ENCODE measurements at regions not wholly inside any gene's neighbourhood (a gene's known extent, or its start where the extent isn't known, plus 50 kb on each side); places are given as distances from the start of the nearest gene placed in this dataset.

DNA sequence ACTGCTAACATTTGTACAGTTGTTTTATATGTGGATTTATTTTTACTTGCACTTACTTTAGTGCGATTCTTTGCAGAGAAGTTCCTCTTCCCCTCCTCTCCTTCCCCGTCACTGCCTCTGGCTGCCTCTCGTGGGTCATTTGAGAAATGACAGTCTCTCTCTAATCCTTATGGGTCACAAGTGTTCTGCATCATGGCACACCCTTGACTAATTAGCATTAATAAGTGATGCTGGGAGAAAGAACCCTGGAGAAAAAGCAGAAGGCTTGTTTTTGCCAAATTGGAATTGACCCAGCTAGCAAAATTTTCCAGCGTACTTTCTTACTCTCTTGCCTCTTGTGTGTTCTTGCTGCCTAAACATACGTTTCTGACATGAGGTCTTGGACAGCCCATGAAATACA lies 301.2 kb downstream of the DUSP10 start:
- ATAC-seq (replicated peaks) (peak; percentile 59 to 66), DNase-seq (peak; percentile 50)
- Mint-ChIP-seq H3K36me3 (no peaks in the 10 kb centered on the region), H3K27me3 (peaks cover 3 to 8% of the 10 kb centered on the region in 2 donors), H3K27ac (peak overlapping the region; percentile 66), H3K9me3 (no peaks in the 10 kb centered on the region), H3K4me3 (peak overlapping the region; percentile 30 to 42), H3K4me1 (peaks cover 14 to 28% of the 10 kb centered on the region in 2 donors)

DNA sequence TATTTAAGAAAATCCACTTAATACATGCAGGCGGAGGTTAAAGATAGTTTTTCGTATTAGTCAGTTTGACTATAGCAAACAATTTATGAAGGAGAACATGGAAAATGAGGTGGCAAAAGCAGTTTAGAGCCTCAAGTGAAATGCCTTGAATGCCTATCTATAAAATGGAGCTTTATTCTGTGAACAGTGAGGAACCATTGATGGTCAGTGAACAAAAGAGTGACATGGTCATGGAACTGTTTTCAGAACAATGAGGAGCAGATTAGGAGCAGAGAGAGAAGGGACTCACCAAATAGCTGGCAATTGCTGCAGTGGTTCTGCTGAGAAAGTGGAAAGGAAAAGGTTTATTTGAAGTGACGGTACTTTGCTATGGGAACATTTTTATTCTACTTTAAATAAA lies 299.8 kb downstream of the DUSP10 start:
- Mint-ChIP-seq H3K27ac (no peak overlapping the region), H3K9me3 (no peaks in the 10 kb centered on the region), H3K4me1 (peaks cover 14 to 27% of the 10 kb centered on the region in 2 donors), H3K36me3 (no peaks in the 10 kb centered on the region), H3K27me3 (peaks cover 7 to 12% of the 10 kb centered on the region in 2 donors), H3K4me3 (no peak overlapping the region)
- DNase-seq = no peak
- no peak for ATAC-seq (replicated peaks)

DNA sequence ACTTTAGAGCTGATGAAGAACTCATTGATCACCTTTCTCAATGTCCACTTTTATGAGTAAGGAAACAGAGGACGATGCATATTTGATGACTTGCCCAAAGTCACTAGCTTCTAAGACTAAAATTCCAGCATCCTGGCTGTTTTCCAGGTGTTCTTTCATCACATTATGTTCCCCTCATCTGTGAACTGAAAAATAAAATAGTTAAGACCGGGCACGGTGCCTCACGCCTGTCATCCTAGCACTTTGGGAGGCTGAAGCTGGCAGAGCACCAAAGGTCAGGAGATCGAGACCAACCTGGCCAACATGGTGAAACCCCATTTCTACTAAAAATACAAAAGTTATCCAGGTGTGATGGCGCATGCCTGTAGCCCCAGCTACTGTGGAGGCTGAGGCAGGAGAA lies 297.5 kb downstream of the DUSP10 start:
- H3K4me3 Mint-ChIP-seq = no peak overlapping the region
- no peak for DNase-seq
- peaks cover 7 to 13% of the 10 kb centered on the region in 2 donors for H3K27me3 Mint-ChIP-seq
- no peak for ATAC-seq (replicated peaks)
- peaks cover 10 to 18% of the 10 kb centered on the region in 2 donors for H3K4me1 Mint-ChIP-seq
- no peaks in the 10 kb centered on the region for H3K36me3 Mint-ChIP-seq
- no peaks in the 10 kb centered on the region for H3K9me3 Mint-ChIP-seq
- no peak overlapping the region for H3K27ac Mint-ChIP-seq

DNA sequence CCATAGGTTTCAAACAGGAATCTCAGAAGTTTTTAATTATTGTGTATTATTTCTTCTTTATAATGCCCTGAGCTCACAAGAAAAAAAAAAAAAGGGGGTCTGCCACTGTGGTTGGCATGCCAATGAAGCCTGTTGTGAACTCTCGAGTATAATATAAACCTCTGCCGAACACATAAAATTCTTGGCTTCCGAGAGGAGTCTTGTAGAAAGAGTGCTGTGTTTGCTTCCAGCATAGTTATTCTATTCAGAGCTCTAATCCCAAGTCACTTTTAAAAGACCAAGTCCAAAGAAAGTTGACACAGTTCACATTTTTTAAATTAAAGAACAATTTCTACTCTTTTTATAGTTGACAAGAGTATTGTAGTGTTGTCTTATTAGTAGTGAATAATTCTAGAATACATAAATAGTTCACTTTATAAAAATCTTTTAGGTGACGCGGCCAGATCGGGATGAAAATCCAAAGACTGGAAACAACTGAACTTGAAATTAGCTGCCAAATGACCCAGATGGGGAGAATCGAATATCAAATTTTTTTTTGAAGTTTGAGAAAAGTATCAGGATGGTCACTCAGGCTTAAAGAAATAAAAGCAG lies 293.2 kb downstream of the DUSP10 start:
- ATAC-seq (replicated peaks) = no peak
- Mint-ChIP-seq H3K36me3 (no peaks in the 10 kb centered on the region), H3K4me1 (no peaks in the 10 kb centered on the region), H3K27me3 (peaks cover 7 to 11% of the 10 kb centered on the region in 2 donors), H3K4me3 (no peak overlapping the region), H3K27ac (no peak overlapping the region), H3K9me3 (no peaks in the 10 kb centered on the region)
- DNase-seq = no peak

DNA sequence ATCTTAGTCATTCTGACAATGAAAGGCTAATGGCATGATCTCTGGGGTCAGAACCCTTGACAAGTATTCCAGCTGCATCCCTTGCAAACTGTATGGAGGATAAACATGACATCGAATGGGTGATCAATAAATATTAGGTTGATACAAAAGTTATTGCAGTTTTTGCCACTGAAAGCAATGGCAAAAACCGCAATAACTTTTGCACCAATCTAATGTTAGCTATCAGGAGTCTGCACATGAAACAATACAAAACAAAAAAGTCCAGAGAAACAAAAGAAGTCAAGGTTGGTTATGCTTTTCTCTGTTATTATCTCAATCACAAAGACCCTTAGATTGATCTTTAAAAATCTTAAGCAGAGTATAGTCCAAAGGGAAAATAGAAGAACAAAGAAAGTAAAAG lies 292.7 kb downstream of the DUSP10 start:
- no peak for ATAC-seq (replicated peaks)
- Mint-ChIP-seq H3K4me3 (no peak overlapping the region), H3K36me3 (no peaks in the 10 kb centered on the region), H3K4me1 (no peaks in the 10 kb centered on the region), H3K27me3 (peaks cover 7 to 10% of the 10 kb centered on the region in 2 donors), H3K9me3 (no peaks in the 10 kb centered on the region), H3K27ac (no peak overlapping the region)
- no peak for DNase-seq

DNA sequence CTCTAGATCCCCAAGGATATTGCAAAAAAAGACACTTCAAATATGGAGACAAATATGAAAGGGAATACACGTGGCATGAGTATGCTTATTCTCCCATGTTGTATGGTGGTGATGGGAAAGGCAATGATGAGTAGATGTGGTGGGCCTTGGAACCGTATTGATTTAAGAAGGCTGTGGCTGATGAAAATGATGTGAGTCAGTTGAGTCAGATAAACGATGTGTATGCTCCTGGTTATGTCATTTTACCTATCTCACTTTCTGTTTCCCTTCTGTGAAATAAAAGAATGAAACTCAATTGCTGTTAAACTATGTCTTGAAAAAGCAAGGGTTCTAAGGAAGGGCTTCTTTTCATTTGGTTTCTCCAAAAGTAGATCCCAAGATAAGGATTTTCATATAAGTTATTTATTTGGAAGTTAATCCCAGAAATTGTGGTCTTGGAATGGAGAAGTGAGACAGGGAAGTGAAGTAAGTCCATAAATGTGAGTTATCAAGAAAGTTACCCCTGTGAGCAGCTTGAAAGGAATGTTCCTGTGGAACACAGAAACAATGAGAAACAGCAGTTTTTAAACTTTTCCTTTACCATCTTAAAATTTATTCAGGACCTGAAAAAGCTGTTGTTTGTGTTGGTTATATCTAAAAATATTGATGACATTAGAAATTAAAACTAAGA lies 292.0 kb downstream of the DUSP10 start:
- DNase-seq (no peak), ATAC-seq (replicated peaks) (no peak)
- H3K27ac Mint-ChIP-seq = no peak overlapping the region
- no peaks in the 10 kb centered on the region for H3K36me3 Mint-ChIP-seq
- peaks cover 7 to 10% of the 10 kb centered on the region in 2 donors for H3K27me3 Mint-ChIP-seq
- H3K9me3 Mint-ChIP-seq = no peaks in the 10 kb centered on the region
- no peaks in the 10 kb centered on the region for H3K4me1 Mint-ChIP-seq
- no peak overlapping the region for H3K4me3 Mint-ChIP-seq

DNA sequence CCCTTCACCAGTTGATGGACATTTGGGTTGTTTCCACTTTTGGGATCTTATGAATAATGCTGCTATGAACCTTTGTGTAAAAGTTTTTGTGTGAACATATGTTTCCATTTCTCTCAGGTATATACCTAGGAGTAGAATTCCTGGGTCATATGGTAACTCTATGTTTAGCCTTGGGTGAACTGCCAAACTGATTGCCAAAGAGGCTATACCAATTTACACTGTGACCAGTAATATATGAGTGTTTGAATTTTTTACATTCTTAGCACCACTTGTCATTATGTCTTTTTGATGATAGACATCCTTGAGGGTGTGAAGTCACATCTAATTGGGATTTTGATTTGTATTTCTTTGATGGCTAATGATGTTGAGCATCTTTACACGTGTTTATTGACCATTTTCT lies 290.1 kb downstream of the DUSP10 start:
- DNase-seq (no peak), ATAC-seq (replicated peaks) (no peak)
- Mint-ChIP-seq H3K9me3 (no peaks in the 10 kb centered on the region), H3K27ac (no peak overlapping the region), H3K4me1 (no peaks in the 10 kb centered on the region), H3K27me3 (peaks cover 6 to 10% of the 10 kb centered on the region in 2 donors), H3K4me3 (no peak overlapping the region), H3K36me3 (no peaks in the 10 kb centered on the region)

DNA sequence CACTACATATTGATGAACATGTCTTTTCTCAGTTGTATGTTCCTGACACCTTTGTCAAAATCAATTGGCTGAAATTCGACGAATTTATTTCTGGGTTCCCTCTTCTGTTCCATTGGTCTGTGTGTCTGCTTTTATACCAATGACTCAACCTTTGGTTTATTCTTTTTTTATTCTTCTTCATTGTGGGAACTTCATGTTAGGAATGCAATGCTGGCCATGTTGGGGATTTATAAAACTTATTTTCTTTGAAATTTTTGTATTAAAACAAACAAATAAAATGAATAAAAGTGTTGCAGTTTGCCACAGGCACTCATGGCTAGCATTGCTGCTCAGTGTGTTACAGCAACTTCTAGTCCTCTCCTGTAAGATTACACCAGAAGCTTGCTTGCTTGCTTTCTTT lies 287.8 kb downstream of the DUSP10 start:
- Mint-ChIP-seq H3K4me1 (no peaks in the 10 kb centered on the region), H3K27me3 (peaks cover 8 to 12% of the 10 kb centered on the region in 2 donors), H3K36me3 (no peaks in the 10 kb centered on the region), H3K9me3 (no peaks in the 10 kb centered on the region), H3K4me3 (no peak overlapping the region), H3K27ac (no peak overlapping the region)
- DNase-seq (no peak), ATAC-seq (replicated peaks) (no peak)

DNA sequence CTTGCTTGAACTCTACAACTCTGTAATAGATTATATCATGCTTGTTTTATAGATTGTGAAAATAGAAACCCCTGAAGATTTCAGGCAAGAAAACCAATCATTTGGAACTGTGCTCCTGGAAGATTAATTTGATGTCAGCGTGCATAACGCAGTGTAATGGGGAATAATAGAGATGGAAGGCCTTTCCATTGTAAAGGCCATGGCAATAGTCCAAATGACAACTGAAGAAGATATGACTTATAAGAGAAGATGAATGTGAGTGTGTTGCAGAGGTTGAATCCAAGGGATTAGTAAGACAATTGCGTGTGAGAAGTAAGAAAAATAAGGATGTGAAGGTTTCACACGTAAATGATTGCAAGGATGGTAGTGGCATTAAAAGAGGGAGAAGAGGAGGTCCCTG lies 285.0 kb downstream of the DUSP10 start:
- ATAC-seq (replicated peaks) = no peak
- H3K36me3 Mint-ChIP-seq = no peaks in the 10 kb centered on the region
- H3K27ac Mint-ChIP-seq = no peak overlapping the region
- peaks cover 12 to 18% of the 10 kb centered on the region in 2 donors for H3K27me3 Mint-ChIP-seq
- no peak overlapping the region for H3K4me3 Mint-ChIP-seq
- DNase-seq = no peak
- no peaks in the 10 kb centered on the region for H3K4me1 Mint-ChIP-seq
- no peaks in the 10 kb centered on the region for H3K9me3 Mint-ChIP-seq

DNA sequence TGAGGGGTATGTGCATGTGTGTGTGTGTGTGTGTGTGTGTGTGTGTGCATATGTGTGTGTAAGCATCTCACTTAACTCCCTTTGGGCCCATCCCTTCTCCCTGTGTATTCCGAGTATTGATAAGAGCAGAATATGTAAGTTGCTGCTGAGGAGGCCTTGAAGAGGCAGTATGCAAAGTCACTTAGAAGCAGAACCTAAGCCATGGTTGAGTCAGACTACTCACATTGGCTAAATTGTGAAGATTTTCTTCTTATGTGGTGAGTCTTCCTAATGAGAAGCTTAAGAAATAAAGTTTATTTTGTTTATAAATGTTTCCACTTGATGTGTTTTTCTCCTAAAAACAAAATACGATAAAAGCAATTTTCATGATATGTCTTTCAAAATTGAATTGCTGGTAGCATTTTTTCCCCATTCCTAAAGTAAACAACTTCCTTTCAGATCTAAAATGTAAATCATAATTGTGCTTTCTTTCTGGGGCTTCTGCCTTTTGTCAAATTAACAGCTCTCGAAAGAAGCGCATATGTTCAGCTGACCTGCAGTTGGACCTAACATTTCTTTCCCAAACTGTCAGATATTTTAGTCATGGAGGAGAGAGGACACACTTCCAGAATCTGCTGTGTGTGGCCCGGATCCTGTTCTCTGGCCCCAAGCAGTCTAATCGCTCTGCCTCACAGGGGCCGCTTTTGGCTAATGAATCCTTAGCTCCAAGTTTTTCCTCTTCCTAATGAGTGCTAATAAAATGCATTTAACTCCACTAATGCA lies 284.0 kb downstream of the DUSP10 start:
- H3K9me3 Mint-ChIP-seq = no peaks in the 10 kb centered on the region
- H3K4me3 Mint-ChIP-seq = no peak overlapping the region
- H3K4me1 Mint-ChIP-seq = no peaks in the 10 kb centered on the region
- DNase-seq (no peak), ATAC-seq (replicated peaks) (no peak)
- H3K27ac Mint-ChIP-seq = no peak overlapping the region
- peaks cover 9 to 16% of the 10 kb centered on the region in 2 donors for H3K27me3 Mint-ChIP-seq
- no peaks in the 10 kb centered on the region for H3K36me3 Mint-ChIP-seq

DNA sequence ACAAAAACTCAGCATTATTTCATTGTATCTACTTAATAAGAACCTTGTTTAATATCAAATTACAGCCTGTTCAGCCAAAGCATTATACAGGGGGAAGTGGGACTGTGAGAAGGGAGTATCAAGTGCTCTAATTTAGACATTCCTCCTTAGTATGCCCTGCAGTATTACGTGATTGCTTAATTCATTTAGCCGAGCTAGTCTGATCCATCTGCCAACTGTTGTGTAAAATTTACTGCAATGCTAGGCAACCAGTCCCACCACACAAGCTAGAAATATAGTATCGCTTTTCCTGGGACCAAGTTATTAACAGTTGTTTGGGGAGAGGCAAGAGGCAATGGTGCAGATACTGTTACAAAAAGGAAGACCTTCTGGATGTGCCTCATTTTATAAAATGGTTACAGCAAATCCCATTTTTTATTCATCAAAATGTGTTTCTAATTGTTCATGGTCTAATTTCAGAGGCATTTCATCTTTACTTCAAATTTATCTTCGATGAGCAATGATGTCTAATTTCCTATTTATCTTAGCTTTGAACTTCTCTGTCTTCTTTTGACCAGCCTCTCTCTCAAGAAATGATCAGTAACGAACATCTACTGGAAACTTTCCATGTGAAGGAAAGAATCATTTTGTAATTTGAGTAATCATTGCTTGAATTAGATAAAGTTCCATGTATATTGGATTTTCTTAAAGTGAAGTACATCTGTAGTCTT lies 283.3 kb downstream of the DUSP10 start:
- peaks cover 9 to 12% of the 10 kb centered on the region in 2 donors for H3K27me3 Mint-ChIP-seq
- DNase-seq = no peak
- H3K36me3 Mint-ChIP-seq = no peaks in the 10 kb centered on the region
- H3K9me3 Mint-ChIP-seq = no peaks in the 10 kb centered on the region
- H3K27ac Mint-ChIP-seq = no peak overlapping the region
- no peak for ATAC-seq (replicated peaks)
- no peaks in the 10 kb centered on the region for H3K4me1 Mint-ChIP-seq
- no peak overlapping the region for H3K4me3 Mint-ChIP-seq

DNA sequence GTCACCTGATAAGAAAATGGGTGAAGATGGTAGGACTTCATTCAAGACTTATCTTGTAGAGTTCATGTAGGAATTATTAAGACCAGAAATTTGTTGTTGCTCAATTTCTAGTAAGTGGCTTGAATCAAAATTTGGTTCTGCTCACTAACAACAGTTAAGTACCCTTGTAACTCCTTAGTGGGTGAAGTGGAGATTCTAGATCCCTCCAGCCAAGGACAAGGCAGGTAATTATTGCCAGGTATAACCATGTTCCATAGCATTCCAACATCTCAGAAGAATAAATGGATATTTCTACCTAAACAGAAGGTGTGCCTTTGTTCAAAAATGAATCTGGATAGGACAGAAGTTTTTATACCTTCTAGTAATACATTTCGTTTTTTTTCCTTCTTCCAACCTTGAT lies 282.3 kb downstream of the DUSP10 start:
- no peak overlapping the region for H3K4me3 Mint-ChIP-seq
- ATAC-seq (replicated peaks) (no peak), DNase-seq (no peak)
- H3K36me3 Mint-ChIP-seq = no peaks in the 10 kb centered on the region
- H3K27ac Mint-ChIP-seq = no peak overlapping the region
- H3K27me3 Mint-ChIP-seq = peaks cover 9 to 12% of the 10 kb centered on the region in 2 donors
- H3K4me1 Mint-ChIP-seq = no peaks in the 10 kb centered on the region
- H3K9me3 Mint-ChIP-seq = no peaks in the 10 kb centered on the region

DNA sequence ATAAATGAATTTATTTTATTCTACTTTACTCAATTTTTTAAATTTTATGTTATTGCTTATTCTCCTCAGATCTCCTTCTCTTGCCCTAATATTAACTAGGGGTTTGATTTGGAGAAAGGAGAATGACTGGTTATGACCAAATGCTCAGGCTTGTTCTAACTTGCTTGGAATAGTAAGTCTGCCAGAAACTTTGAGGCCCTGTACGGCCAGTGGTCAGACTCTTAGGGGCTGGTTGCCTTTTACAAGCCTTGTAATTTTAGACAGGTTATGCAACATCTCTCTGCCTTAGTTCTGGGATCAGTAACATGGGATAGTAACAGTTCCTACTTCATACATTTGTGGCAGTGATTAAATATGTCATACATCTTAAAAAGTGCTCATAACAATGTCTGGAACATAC lies 279.5 kb downstream of the DUSP10 start:
- Mint-ChIP-seq H3K27me3 (peaks cover 6 to 11% of the 10 kb centered on the region in 2 donors), H3K4me1 (no peaks in the 10 kb centered on the region), H3K4me3 (no peak overlapping the region), H3K9me3 (peaks cover 0 to 1% of the 10 kb centered on the region in 2 donors), H3K36me3 (no peaks in the 10 kb centered on the region), H3K27ac (no peak overlapping the region)
- DNase-seq (no peak), ATAC-seq (replicated peaks) (no peak)

DNA sequence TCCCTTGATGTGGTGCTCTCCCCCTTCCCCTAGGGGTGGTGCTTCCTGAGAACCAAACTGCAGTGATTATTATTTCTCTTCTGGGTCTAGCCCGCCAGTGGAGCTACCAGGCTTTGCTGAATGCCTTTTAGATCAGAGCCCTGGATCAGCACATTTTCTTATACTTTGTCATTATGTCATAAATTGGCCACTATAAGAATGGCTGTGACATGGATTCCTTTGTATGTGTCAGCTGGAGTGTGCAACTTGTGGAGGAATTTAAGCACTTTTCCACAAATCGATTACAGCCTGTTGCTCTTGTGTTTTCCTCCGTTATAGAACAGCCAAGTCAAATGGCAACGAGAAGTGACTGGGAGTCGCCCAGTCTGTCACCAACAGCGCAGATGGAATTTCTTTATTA lies 273.3 kb downstream of the DUSP10 start:
- peaks cover 0 to 9% of the 10 kb centered on the region in 2 donors for H3K9me3 Mint-ChIP-seq
- no peaks in the 10 kb centered on the region for H3K4me1 Mint-ChIP-seq
- no peak overlapping the region for H3K27ac Mint-ChIP-seq
- ATAC-seq (replicated peaks) (no peak), DNase-seq (no peak)
- peaks cover 0 to 2% of the 10 kb centered on the region in 2 donors for H3K36me3 Mint-ChIP-seq
- H3K27me3 Mint-ChIP-seq = peaks cover 23 to 31% of the 10 kb centered on the region in 2 donors
- no peak overlapping the region for H3K4me3 Mint-ChIP-seq

Measured in stimulated activated naive B cell treated with anti-CD40 and anti-IgM and Interleukin-4, amounts not matched to agents 10 μg/mL and 1 μg/mL and 100 μg/mL, for 72 hours (primary cell).